ENCODE measurements at regions not wholly inside any gene's neighbourhood (a gene's known extent, or its start where the extent isn't known, plus 50 kb on each side); places are given as distances from the start of the nearest gene placed in this dataset.

DNA sequence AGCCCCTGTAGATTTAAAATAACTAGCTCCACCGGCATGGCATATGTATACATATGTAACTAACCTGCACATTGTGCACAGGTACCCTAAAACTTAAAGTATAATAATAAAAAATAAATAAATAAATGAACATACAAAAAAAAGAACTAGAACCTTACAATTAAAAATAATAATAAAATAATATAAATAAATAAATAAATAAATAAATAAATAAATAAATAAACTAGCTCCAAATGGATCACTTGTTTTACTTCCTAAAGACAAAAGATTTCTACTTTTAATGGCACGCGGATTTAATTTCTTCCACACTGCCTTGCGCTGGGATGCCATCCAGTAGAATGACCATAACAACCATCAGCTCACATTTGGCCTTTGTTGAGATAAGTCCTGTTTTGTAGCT lies 141.0 kb upstream of the NRSN1 start:
- Histone ChIP-seq H3K4me3 (replicated peaks in 1 of 4; ENCODE audit: control extremely low read depth in 1 of 4, insufficient read depth in 1 of 4, low read depth in 3 of 4, low read length in 4 of 4) (no peak overlapping the region), H3K27me3 (ENCODE audit: control insufficient read depth, insufficient read depth, low read length) (no peaks in the 10 kb centered on the region), H3K79me2 (ENCODE audit: control insufficient read depth, insufficient read depth, low read length) (no peaks in the 10 kb centered on the region), H3K9me3 (ENCODE audit: control insufficient read depth, insufficient read depth, low read depth, low read length) (no peaks in the 10 kb centered on the region), H3K4me1 (ENCODE audit: control insufficient read depth, extremely low read depth, insufficient read depth, low read length) (no peaks in the 10 kb centered on the region), H3K9ac (ENCODE audit: insufficient read depth, low read length) (no peak overlapping the region), H3K4me2 (ENCODE audit: extremely low read depth, insufficient read depth, low read length) (no peak overlapping the region), H2AFZ (ENCODE audit: low read length) (no peak overlapping the region), H4K20me1 (ENCODE audit: control insufficient read depth, extremely low read depth, insufficient read depth, low read length) (no peaks in the 10 kb centered on the region), H3K27ac (ENCODE audit: insufficient read depth, low read length) (no peak overlapping the region), H3K36me3 (ENCODE audit: control insufficient read depth, insufficient read depth, low read length) (no peaks in the 10 kb centered on the region)
- DNase-seq (ENCODE audit: low read depth in 2 of 2): no peak
- TF ChIP-seq, protein P1, sequence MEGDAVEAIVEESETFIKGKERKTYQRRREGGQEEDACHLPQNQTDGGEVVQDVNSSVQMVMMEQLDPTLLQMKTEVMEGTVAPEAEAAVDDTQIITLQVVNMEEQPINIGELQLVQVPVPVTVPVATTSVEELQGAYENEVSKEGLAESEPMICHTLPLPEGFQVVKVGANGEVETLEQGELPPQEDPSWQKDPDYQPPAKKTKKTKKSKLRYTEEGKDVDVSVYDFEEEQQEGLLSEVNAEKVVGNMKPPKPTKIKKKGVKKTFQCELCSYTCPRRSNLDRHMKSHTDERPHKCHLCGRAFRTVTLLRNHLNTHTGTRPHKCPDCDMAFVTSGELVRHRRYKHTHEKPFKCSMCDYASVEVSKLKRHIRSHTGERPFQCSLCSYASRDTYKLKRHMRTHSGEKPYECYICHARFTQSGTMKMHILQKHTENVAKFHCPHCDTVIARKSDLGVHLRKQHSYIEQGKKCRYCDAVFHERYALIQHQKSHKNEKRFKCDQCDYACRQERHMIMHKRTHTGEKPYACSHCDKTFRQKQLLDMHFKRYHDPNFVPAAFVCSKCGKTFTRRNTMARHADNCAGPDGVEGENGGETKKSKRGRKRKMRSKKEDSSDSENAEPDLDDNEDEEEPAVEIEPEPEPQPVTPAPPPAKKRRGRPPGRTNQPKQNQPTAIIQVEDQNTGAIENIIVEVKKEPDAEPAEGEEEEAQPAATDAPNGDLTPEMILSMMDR (conservative IDR thresholded peaks at IDR 0.05 in 1 of 2, IDR thresholded peaks at IDR 0.05 in 1 of 2; ENCODE audit: low read depth in 1 of 2, low read length in 2 of 2): no peak
- no peak for TF ChIP-seq EZH2 (IDR thresholded peaks at IDR 0.05; ENCODE audit: low read length, missing control alignments)

DNA sequence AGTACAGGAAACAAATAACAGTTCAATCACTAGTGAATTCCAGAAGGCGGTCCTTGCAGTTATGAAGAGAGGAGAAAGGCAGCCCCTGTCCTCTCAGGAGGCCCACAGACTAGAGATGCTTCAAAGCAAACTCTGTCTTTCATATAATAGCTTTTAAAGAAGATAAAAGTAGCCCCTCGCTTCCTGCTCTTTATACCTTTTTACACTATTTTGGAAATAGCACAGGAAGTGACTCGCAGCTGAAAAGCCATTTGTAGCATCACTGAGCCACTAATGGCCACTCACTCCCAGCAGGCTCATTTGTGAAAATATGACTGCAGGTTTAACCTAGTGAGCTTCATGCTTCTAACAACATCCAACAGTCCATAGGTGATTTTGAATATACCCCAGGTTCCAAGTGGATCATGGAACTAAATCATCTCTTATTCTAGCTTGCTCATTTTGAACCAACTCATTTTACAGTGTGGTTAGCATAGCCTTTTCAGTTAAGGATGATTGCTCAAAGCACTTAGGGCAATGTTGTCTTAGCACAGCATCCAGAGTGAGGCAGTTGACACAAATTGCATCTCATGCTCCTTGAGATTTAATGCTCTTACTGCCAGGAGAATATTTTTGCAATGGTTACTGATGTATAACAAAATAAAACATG lies 136.0 kb upstream of the NRSN1 start:
- no peak overlapping the region for H3K4me2 ChIP-seq (ENCODE audit: extremely low read depth, insufficient read depth, low read length)
- no peaks in the 10 kb centered on the region for H4K20me1 ChIP-seq (ENCODE audit: control insufficient read depth, extremely low read depth, insufficient read depth, low read length)
- H3K27ac ChIP-seq (ENCODE audit: insufficient read depth, low read length): no peak overlapping the region
- no peaks in the 10 kb centered on the region for H3K9me3 ChIP-seq (ENCODE audit: control insufficient read depth, insufficient read depth, low read depth, low read length)
- TF ChIP-seq, protein P1 (conservative IDR thresholded peaks at IDR 0.05 in 1 of 2, IDR thresholded peaks at IDR 0.05 in 1 of 2; ENCODE audit: low read depth in 1 of 2, low read length in 2 of 2): no peak
- TF ChIP-seq EZH2 (IDR thresholded peaks at IDR 0.05; ENCODE audit: low read length, missing control alignments): no peak
- H3K36me3 ChIP-seq (ENCODE audit: control insufficient read depth, insufficient read depth, low read length): no peaks in the 10 kb centered on the region
- no peak for DNase-seq (ENCODE audit: low read depth in 2 of 2)
- no peaks in the 10 kb centered on the region for H3K4me1 ChIP-seq (ENCODE audit: control insufficient read depth, extremely low read depth, insufficient read depth, low read length)
- no peak overlapping the region for H2AFZ ChIP-seq (ENCODE audit: low read length)
- H3K4me3 ChIP-seq (replicated peaks in 1 of 4; ENCODE audit: control extremely low read depth in 1 of 4, insufficient read depth in 1 of 4, low read depth in 3 of 4, low read length in 4 of 4): no peak overlapping the region
- no peak overlapping the region for H3K9ac ChIP-seq (ENCODE audit: insufficient read depth, low read length)
- H3K79me2 ChIP-seq (ENCODE audit: control insufficient read depth, insufficient read depth, low read length): no peaks in the 10 kb centered on the region
- H3K27me3 ChIP-seq (ENCODE audit: control insufficient read depth, insufficient read depth, low read length): no peaks in the 10 kb centered on the region

DNA sequence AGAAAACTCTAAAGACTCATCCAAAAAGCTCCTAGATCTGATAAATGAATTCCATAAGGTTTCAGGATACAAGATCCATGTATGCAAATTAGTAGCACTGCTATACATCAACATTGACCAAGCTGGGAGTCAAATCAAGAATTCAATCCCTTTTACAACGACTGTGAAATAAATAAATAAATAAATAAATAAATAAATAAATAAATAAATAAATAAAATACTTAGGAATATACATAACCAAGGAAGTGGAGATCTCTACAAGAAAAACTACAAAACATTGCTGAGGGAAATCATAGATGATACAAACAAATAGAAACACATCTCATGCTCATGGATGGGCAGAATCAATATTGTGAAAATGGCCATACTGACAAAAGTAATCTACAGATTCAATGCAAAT lies 132.0 kb upstream of the NRSN1 start:
- Histone ChIP-seq H3K9ac (ENCODE audit: insufficient read depth, low read length) (no peak overlapping the region), H4K20me1 (ENCODE audit: control insufficient read depth, extremely low read depth, insufficient read depth, low read length) (no peaks in the 10 kb centered on the region), H2AFZ (ENCODE audit: low read length) (no peak overlapping the region), H3K4me3 (replicated peaks in 1 of 4; ENCODE audit: control extremely low read depth in 1 of 4, insufficient read depth in 1 of 4, low read depth in 3 of 4, low read length in 4 of 4) (no peak overlapping the region), H3K4me2 (ENCODE audit: extremely low read depth, insufficient read depth, low read length) (no peak overlapping the region), H3K9me3 (ENCODE audit: control insufficient read depth, insufficient read depth, low read depth, low read length) (no peaks in the 10 kb centered on the region), H3K4me1 (ENCODE audit: control insufficient read depth, extremely low read depth, insufficient read depth, low read length) (no peaks in the 10 kb centered on the region), H3K27me3 (ENCODE audit: control insufficient read depth, insufficient read depth, low read length) (no peaks in the 10 kb centered on the region), H3K79me2 (ENCODE audit: control insufficient read depth, insufficient read depth, low read length) (no peaks in the 10 kb centered on the region), H3K36me3 (ENCODE audit: control insufficient read depth, insufficient read depth, low read length) (no peaks in the 10 kb centered on the region), H3K27ac (ENCODE audit: insufficient read depth, low read length) (no peak overlapping the region)
- DNase-seq (ENCODE audit: low read depth in 2 of 2): no peak
- TF ChIP-seq, protein P1 (conservative IDR thresholded peaks at IDR 0.05 in 1 of 2, IDR thresholded peaks at IDR 0.05 in 1 of 2; ENCODE audit: low read depth in 1 of 2, low read length in 2 of 2): no peak
